SK-N-SH treated with all-trans-retinoic acid at 6 μM for 48 hours (cell line): ENCODE measurements at regions not wholly inside any gene's neighbourhood (a gene's known extent, or its start where the extent isn't known, plus 50 kb on each side); places are given as distances from the start of the nearest gene placed in this dataset.

Experiments
- ATAC-seq: fragments of 200-7000 bp; cut with Tn5 transposase; 3 replicates; pipeline ENCODE4 v1.9.1; 2020; ENCODE audit warnings: mild to moderate bottlenecking, moderate library complexity
- ARNTL ChIP-seq: fragments of 450-650 bp; formaldehyde crosslinking; IDR thresholded peaks from 2 replicates; pipeline ENCODE4 v1.5.0; 2020; ENCODE audit warnings: low read depth, mild to moderate bottlenecking, moderate library complexity, borderline replicate concordance
- BACH2 ChIP-seq: fragments of 250-450 bp; sonication (Bioruptor Pico); IDR thresholded peaks from 2 replicates; pipeline ENCODE4 v1.9.0; 2021; ENCODE audit warnings: mild to moderate bottlenecking, borderline replicate concordance
- CSDC2 ChIP-seq: fragments of 250-450 bp; sonication (Bioruptor Pico); IDR thresholded peaks from 2 replicates; pipeline ENCODE4 v1.5.0; 2020; ENCODE audit warnings: mild to moderate bottlenecking, moderate library complexity
- ESRRG ChIP-seq: fragments of 250-450 bp; sonication (Bioruptor Pico); IDR thresholded peaks from 2 replicates; pipeline ENCODE4 v1.6.1; 2021; ENCODE audit warnings: mild to moderate bottlenecking
- GLIS3 ChIP-seq: fragments of 250-450 bp; sonication (Bioruptor Pico); IDR thresholded peaks from 2 replicates; pipeline ENCODE4 v1.5.0; 2020; ENCODE audit warnings: mild to moderate bottlenecking, moderate library complexity
- ISL1 ChIP-seq: fragments of 250-450 bp; sonication (Bioruptor Pico); IDR thresholded peaks from 2 replicates; pipeline ENCODE4 v2.1.2; 2022; ENCODE audit warnings: mild to moderate bottlenecking, moderate library complexity
- OSR1 ChIP-seq: fragments of 250-450 bp; sonication (Bioruptor Pico); IDR thresholded peaks from 2 replicates; pipeline ENCODE4 v1.8.0; 2022; ENCODE audit warnings: moderate library complexity, mild to moderate bottlenecking, inconsistent platforms
- PPARA ChIP-seq: fragments of 250-450 bp; sonication (Bioruptor Pico); IDR thresholded peaks from 2 replicates; pipeline ENCODE4 v1.5.0; 2020; ENCODE audit warnings: mild to moderate bottlenecking, borderline replicate concordance
- RARB ChIP-seq: fragments of 250-450 bp; sonication (Bioruptor Pico); IDR thresholded peaks from 2 replicates; pipeline ENCODE4 v1.8.0; 2021; ENCODE audit warnings: mild to moderate bottlenecking, moderate library complexity
- SNAI2 ChIP-seq: fragments of 250-450 bp; sonication (Bioruptor Pico); IDR thresholded peaks from 2 replicates; pipeline ENCODE4 v1.5.0; 2020; ENCODE audit warnings: mild to moderate bottlenecking, moderate library complexity
- TCF4 ChIP-seq: fragments of 250-450 bp; sonication (Bioruptor Pico); IDR thresholded peaks from 2 replicates; pipeline ENCODE4 v1.8.0; 2021; ENCODE audit warnings: mild to moderate bottlenecking, moderate library complexity, borderline replicate concordance
- TOX ChIP-seq: fragments of 250-450 bp; sonication (Bioruptor Pico); IDR thresholded peaks from 2 replicates; pipeline ENCODE4 v1.8.0; 2021; ENCODE audit warnings: mild to moderate bottlenecking, moderate library complexity, borderline replicate concordance
- ZFP3 ChIP-seq: fragments of 250-450 bp; sonication (Bioruptor Pico); IDR thresholded peaks from 2 replicates; pipeline ENCODE4 v1.5.0; 2020; ENCODE audit warnings: mild to moderate bottlenecking, moderate library complexity
- ZFP30 ChIP-seq: fragments of 450-650 bp; formaldehyde crosslinking; IDR thresholded peaks from 2 replicates; pipeline ENCODE4 v1.5.0; 2022; ENCODE audit warnings: mild to moderate bottlenecking, moderate library complexity
- ZNF565 ChIP-seq: fragments of 450-650 bp; formaldehyde crosslinking; conservative IDR thresholded peaks from 2 replicates; pipeline ENCODE4 v1.5.0; 2020; ENCODE audit warnings: low read depth, mild to moderate bottlenecking, moderate library complexity
- ZNF70 ChIP-seq: fragments of 450-650 bp; formaldehyde crosslinking; IDR thresholded peaks from 2 replicates; pipeline ENCODE4 v1.5.0; 2020; ENCODE audit warnings: mild to moderate bottlenecking, moderate library complexity
- ZNF8 ChIP-seq: fragments of 450-650 bp; formaldehyde crosslinking; IDR thresholded peaks from 2 replicates; pipeline ENCODE4 v1.5.0; 2020; ENCODE audit warnings: mild to moderate bottlenecking, moderate library complexity
- TF ChIP-seq, protein P1 (sequence below): fragments of 250-450 bp; sonication (Bioruptor Pico); IDR thresholded peaks from 2 replicates; pipeline ENCODE4 v1.8.0; 2020; ENCODE audit warnings: mild to moderate bottlenecking, moderate library complexity, borderline replicate concordance
- TF ChIP-seq, protein P2 (sequence below): fragments of 250-450 bp; sonication (Bioruptor Pico); IDR thresholded peaks from 2 replicates; pipeline ENCODE4 v1.5.1; 2021; ENCODE audit warnings: mild to moderate bottlenecking, moderate library complexity
- TF ChIP-seq, protein P3 (sequence below): fragments of 250-450 bp; sonication (Bioruptor Pico); IDR thresholded peaks from 2 replicates; pipeline ENCODE4 v1.5.0; 2020; ENCODE audit warnings: mild to moderate bottlenecking, moderate library complexity
- TF ChIP-seq, protein P4 (sequence below): fragments of 250-450 bp; sonication (Bioruptor Pico); IDR thresholded peaks from 2 replicates; pipeline ENCODE4 v1.5.1; 2020; ENCODE audit warnings: low read depth, mild to moderate bottlenecking, moderate library complexity

DNA sequence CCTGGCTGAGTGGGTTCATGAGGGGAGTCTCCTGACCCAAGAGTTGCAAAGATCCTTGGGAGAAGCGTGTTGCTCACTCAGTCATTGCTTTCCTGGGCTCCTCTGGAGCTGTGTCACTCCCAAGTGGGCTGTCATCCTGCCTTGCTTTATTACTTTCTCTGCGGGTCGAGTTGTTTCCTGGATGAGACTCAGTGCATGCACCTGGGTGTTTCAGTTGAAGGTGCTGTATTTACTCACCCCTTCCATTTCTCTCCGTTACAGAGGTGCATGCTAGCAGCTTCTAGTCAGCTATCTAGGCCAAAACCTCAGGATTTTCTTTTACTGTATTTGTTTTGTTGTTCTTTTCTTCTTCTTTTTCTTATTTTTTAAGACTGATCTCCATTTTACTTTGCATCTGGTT is 785.5 kb upstream of the EDIL3 start:
- TF ChIP-seq, protein P1, sequence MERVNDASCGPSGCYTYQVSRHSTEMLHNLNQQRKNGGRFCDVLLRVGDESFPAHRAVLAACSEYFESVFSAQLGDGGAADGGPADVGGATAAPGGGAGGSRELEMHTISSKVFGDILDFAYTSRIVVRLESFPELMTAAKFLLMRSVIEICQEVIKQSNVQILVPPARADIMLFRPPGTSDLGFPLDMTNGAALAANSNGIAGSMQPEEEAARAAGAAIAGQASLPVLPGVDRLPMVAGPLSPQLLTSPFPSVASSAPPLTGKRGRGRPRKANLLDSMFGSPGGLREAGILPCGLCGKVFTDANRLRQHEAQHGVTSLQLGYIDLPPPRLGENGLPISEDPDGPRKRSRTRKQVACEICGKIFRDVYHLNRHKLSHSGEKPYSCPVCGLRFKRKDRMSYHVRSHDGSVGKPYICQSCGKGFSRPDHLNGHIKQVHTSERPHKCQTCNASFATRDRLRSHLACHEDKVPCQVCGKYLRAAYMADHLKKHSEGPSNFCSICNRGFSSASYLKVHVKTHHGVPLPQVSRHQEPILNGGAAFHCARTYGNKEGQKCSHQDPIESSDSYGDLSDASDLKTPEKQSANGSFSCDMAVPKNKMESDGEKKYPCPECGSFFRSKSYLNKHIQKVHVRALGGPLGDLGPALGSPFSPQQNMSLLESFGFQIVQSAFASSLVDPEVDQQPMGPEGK (CRISPR knock-in tag) = no peak
- TF ChIP-seq ZNF565 (CRISPR knock-in tag) (no peak), SNAI2 (CRISPR knock-in tag) (no peak), ZFP30 (CRISPR knock-in tag) (no peak), ZFP3 (CRISPR knock-in tag) (no peak), ISL1 (CRISPR knock-in tag) (no peak), ARNTL (CRISPR knock-in tag) (no peak), TCF4 (CRISPR knock-in tag) (no peak), CSDC2 (no peak), OSR1 (CRISPR knock-in tag) (no peak), BACH2 (CRISPR knock-in tag) (no peak), TOX (CRISPR knock-in tag) (no peak)
- TF ChIP-seq, protein P2, sequence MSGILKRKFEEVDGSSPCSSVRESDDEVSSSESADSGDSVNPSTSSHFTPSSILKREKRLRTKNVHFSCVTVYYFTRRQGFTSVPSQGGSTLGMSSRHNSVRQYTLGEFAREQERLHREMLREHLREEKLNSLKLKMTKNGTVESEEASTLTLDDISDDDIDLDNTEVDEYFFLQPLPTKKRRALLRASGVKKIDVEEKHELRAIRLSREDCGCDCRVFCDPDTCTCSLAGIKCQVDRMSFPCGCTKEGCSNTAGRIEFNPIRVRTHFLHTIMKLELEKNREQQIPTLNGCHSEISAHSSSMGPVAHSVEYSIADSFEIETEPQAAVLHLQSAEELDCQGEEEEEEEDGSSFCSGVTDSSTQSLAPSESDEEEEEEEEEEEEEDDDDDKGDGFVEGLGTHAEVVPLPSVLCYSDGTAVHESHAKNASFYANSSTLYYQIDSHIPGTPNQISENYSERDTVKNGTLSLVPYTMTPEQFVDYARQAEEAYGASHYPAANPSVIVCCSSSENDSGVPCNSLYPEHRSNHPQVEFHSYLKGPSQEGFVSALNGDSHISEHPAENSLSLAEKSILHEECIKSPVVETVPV = no peak
- TF ChIP-seq, protein P3, sequence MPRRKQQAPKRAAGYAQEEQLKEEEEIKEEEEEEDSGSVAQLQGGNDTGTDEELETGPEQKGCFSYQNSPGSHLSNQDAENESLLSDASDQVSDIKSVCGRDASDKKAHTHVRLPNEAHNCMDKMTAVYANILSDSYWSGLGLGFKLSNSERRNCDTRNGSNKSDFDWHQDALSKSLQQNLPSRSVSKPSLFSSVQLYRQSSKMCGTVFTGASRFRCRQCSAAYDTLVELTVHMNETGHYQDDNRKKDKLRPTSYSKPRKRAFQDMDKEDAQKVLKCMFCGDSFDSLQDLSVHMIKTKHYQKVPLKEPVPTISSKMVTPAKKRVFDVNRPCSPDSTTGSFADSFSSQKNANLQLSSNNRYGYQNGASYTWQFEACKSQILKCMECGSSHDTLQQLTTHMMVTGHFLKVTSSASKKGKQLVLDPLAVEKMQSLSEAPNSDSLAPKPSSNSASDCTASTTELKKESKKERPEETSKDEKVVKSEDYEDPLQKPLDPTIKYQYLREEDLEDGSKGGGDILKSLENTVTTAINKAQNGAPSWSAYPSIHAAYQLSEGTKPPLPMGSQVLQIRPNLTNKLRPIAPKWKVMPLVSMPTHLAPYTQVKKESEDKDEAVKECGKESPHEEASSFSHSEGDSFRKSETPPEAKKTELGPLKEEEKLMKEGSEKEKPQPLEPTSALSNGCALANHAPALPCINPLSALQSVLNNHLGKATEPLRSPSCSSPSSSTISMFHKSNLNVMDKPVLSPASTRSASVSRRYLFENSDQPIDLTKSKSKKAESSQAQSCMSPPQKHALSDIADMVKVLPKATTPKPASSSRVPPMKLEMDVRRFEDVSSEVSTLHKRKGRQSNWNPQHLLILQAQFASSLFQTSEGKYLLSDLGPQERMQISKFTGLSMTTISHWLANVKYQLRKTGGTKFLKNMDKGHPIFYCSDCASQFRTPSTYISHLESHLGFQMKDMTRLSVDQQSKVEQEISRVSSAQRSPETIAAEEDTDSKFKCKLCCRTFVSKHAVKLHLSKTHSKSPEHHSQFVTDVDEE (CRISPR knock-in tag) = no peak
- no peak for ATAC-seq

DNA sequence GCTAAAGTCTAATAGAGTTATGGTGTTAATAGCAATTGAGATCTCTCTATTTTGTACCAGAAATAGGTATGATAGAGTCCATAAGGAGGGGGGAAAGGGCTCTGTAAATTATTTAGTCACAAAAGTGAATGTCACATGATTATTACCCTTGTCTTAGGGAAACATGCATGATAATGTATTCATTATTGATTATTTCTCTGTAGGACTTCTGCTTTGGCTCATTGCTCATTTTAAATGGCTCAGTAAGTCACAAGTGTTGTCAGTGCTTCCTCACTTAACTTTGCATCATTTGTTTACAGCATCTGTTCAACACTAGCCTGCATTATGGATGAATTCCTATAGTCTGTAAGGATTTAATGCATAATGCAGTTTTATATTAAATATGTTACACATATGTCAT is 788.8 kb upstream of the EDIL3 start:
- ATAC-seq = no peak
- TF ChIP-seq, protein P2 = no peak
- TF ChIP-seq ZFP30 (CRISPR knock-in tag) (no peak), RARB (CRISPR knock-in tag) (no peak), ARNTL (CRISPR knock-in tag) (no peak), SNAI2 (CRISPR knock-in tag) (no peak), BACH2 (CRISPR knock-in tag) (no peak), GLIS3 (CRISPR knock-in tag) (no peak), ZNF70 (CRISPR knock-in tag) (no peak), OSR1 (CRISPR knock-in tag) (no peak)
- TF ChIP-seq, all 23 proteins: peak for 0

DNA sequence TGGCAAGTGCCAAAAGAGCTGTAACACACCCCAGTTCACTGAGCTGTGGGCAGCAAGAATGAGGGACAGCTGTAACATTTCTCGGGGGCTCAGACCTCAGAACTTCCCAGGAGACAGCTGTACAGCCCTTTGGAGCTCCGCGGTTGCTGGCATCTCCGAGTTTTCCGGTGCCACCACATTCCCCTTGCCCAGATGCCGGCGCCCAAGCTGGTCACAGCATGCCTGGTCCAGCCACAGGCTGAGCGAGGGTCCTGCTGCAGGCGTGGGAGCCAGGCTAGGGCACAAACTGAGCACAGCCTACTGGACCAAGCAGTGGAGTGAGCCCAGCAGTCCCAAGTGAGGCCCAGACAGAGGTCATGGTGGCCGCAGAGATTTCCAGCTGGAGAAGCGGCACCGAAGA is 797.7 kb upstream of the EDIL3 start:
- no peak for ATAC-seq
- TF ChIP-seq TCF4 (CRISPR knock-in tag) = no peak
- TF ChIP-seq, protein P4, sequence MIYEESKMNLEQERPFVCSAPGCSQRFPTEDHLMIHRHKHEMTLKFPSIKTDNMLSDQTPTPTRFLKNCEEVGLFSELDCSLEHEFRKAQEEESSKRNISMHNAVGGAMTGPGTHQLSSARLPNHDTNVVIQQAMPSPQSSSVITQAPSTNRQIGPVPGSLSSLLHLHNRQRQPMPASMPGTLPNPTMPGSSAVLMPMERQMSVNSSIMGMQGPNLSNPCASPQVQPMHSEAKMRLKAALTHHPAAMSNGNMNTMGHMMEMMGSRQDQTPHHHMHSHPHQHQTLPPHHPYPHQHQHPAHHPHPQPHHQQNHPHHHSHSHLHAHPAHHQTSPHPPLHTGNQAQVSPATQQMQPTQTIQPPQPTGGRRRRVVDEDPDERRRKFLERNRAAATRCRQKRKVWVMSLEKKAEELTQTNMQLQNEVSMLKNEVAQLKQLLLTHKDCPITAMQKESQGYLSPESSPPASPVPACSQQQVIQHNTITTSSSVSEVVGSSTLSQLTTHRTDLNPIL (CRISPR knock-in tag) = no peak
- no peak for TF ChIP-seq ZFP30 (CRISPR knock-in tag)
- TF ChIP-seq ESRRG = no peak
- no peak for TF ChIP-seq BACH2 (CRISPR knock-in tag)
- TF ChIP-seq, protein P3 (CRISPR knock-in tag) = no peak
- TF ChIP-seq CSDC2 = no peak
- TF ChIP-seq SNAI2 (CRISPR knock-in tag) = no peak
- TF ChIP-seq ISL1 (CRISPR knock-in tag) = no peak
- TF ChIP-seq, protein P2 = no peak
- TF ChIP-seq OSR1 (CRISPR knock-in tag) = no peak
- no peak for TF ChIP-seq PPARA
- no peak for TF ChIP-seq TOX (CRISPR knock-in tag)
- no peak for TF ChIP-seq ARNTL (CRISPR knock-in tag)
- no peak for TF ChIP-seq ZNF8
- TF ChIP-seq ZFP3 (CRISPR knock-in tag) = no peak
- no peak for TF ChIP-seq ZNF70 (CRISPR knock-in tag)
